HG03045 (cell line): ENCODE measurements at regions not wholly inside any gene's neighbourhood (a gene's known extent, or its start where the extent isn't known, plus 50 kb on each side); places are given as distances from the start of the nearest gene placed in this dataset.
"Not testable (repeated sequence)": the region's sequence is repeated elsewhere in the genome, so short reads cannot be mapped to it uniquely, and the experiment has no call there.

Source experiments
- ATAC-seq: cut with Tn5 transposase; IDR thresholded peaks from one replicate; pipeline ENCODE4 v1.9.1; 2021; ENCODE audit warnings: mild to moderate bottlenecking, moderate library complexity; ENCODE audit not compliant: unreplicated experiment

DNA sequence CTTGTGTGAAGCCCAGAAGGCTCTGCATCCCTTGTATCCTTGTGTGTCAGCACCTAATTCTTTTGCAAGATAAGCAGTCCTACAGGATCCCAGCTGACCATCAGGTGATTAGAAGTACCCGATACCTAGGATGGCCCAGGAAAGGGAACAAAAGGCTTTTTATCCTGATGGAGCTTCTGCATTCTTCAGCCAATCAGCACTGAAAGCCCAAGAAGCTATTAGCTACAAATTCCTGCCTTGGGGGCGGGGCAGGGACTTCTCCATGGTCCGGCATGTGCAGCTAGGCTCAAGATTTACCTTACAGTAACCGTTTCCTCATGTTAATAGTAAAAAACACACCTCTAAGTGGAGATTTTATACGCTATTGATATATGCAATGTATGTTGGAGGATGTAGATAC is 264.6 kb upstream of the THUMPD2 start:
- no peak for ATAC-seq

DNA sequence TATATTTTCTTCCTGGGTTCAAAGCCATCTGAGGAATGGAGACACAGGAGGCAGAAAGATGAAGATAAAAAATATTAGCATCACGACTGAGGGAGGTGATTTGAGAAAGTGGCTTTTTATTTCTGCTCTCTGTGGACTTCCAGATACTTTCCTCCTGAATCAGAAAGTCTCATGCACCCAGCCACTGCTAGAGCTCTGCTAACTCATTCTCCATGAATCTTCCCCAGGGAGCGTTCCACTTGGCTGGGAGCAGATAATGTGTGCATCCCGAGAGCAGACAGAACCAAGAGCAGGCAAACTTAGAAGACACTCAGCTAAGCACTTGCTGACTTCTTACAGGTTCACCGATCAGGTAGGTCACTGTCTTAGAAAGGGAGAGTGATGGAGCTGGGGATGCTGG is 264.1 kb upstream of the THUMPD2 start:
- no peak for ATAC-seq

DNA sequence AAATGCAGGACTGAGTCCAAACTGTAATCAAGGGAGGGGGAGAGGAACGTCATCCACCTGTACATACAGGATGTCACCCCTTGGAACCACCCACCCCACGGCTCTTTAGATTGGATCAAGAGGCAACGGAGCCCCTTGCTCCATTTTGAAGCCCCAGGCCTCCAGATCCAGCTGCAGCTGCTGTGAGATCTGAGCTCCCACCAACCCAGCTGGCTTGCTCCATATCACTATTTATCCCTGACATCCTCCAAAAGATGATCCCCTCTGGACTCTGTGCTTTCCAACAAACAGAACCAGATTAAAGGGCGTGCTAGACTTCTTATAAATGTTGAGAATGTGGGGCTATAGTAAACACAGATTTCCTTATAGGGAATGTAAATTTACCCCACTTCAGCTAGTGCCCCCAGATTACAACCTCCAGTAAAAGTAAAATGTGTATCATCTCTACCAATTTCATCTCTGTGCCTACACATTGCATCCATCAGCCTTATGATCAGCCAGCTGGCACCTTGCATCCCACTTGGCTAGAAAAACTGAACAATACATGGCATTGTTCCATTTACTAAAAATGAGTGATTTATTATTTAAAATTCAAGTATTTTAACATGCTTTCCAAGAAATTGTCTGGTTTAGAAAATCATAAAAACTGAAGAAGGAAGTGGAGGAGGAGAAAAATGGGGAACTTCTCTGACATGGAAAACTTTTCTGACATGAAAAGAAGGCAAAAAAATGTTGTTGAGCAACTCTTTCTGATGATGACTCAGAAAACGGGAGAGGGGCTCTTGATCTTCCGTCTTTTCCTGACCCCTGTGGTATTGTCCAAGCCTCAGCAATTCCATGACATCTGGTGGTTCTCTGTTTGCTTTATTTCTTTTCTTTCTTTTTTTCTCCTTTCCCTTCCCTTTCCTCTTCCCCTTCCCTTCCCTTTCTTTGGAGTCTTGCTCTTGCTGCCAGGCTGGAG is 262.6 kb upstream of the THUMPD2 start:
- ATAC-seq, result no peak

DNA sequence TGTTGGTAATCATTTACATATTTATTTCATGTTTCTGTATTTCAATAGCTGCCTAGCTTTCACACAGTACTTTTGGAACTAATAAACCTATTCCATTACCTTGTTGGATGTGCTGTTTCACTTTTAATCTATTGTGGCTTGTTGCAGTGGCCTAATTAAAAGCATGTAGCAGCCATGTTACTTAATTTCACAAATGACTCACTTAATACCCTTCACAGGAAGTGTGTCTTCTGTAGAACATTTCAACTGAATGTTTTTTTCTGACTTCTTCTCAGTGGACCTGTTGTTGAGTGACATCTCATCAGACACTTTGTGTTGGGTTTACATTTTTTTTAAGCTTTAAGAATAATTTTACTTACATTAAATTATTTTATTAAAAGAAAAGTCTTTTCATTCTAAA is 260.5 kb upstream of the THUMPD2 start:
- ATAC-seq, result no peak

DNA sequence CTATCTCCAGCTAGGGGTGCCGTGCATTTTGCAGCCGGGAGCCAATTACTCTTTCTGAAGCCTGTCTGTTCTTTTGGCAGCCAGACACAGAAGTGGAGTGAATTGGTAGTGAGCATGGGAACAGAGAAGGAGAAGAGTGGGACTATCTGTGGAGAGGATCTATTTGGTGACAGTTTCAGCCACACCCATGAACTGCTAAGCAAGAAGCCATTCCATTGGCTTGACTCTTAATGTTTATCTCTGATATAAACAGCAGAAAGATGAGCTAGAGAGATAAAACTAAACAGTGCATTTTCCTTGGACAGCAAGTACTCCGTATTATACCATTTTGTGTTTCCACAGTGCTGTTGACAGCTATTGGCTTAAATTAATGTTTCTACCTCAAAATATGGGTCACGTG is 259.6 kb upstream of the THUMPD2 start:
- ATAC-seq, result no peak

DNA sequence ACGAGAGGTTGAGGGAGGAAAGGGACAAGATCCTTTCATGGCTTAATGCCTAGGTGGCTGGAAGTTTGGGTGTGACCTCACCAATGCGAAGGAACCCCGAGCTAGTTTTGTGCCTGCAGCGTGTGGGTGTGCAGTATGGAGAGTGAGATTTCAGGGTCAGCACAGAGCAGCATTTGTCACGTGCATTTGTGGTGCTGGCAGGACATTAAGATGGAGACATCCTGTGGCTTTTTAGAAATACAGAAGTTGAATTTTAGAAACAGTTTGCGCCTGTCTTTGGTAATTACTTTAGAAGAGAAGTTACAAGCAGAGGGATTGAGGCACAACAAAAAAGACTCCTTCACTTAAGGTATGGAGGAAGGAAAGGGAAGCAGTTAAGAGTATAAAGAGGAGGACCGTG is 258.2 kb upstream of the THUMPD2 start:
- ATAC-seq, result no peak

DNA sequence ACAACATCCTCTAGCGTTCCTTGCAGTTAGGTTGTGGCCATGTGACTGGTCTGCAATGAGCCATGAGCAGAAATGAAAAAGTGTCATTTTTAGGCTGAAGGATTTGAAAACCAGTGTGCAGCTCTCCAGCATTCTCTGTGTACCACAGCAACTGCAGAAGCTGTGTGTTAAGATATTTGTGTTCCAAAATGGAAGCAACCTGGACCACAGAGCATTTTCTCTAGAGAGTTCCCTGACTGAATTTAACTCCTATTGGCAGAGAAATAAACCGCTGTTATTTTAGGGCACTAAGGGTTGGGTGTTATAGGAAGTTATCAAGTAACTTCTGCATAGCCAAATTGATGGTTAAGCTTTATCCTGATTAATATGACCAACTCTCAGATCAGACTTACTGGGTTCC is 257.2 kb upstream of the THUMPD2 start:
- no peak for ATAC-seq

DNA sequence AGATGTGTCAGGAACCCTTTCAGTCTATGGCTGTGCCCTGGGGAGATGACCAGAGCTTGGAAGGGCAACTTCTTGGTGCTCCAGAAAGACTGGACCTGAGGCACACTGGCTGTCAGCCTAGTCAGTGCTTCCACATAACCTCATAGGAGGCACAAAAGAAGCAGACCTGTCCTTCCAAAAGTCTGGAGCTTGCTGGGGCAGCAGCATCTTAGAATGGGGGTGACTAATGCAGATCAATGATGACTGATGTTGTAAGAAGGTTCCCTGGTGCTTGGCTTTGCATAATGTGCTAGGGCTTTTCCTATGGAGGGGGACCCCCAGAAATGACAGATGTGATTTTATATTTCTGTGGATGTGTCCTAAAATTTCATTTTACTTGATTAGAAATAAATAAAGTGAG is 255.7 kb upstream of the THUMPD2 start:
- no peak for ATAC-seq

DNA sequence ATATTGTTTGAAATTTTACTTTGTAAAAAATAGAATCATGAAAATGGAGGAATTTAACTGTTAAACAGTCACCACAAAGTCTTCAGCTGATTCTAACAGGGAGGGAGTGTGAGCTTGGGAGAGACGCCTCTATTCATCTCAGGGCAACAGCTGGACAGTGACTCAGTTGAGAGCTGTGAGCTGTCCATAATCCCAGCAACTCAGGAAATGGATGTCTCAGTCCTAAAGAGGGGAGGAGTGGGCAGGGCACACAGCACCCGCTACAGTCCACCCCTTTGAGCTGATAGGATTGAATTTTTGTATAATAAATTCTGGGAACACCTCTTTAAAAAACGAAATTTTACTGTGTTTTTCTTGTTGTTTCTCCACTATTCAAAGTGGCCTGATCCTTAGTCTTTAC is 255.1 kb upstream of the THUMPD2 start:
- ATAC-seq, result no peak

DNA sequence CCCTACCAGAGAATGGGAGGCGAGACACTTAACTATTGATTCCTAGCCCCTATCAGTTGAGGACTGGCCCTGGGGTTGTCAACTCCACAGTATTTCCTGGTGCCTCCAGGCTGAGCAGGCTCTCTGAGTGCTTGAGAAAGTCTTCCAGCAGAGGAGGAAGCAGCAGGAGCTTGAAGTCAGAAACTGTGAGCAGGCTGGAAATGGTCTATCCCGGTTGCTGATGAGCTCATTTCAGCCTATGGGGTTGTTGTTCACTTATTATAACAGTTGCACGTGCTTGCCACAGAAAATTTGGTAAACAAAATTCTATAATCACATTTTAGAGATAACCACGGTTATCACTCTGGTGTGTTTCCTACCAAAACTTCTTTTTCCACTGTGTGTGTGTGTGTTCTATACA is 254.7 kb upstream of the THUMPD2 start:
- ATAC-seq, result no peak

DNA sequence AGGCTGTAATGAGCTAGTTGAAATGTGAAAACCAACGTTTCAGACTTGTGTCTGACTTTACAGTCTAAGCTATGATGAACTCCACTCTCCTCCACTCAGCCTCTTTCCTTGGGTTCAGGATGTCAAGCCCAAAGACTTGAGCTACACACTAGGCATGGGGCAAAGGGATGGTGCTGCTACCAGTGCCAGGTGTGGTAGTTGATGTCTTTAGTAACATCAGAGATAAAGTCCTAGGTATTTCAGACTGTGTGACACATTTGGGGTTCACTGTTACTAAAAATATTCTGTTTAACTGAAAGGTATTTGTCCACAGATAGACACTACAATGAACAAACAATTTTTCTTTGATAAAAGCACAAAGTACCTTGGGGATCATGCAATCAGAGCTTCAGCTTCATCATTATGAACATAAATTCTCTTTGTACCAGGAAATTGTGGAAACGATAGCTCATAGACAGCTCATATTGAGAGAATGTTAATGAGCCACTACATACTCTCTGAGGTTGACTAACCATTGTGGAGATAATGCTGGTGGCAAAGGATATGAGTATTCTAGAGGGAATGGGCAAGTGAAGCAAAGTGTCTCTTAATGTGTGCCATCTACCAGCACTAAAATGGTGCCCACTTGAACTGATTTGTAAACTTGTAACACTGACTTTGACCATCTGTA is 253.7 kb upstream of the THUMPD2 start:
- no peak for ATAC-seq

DNA sequence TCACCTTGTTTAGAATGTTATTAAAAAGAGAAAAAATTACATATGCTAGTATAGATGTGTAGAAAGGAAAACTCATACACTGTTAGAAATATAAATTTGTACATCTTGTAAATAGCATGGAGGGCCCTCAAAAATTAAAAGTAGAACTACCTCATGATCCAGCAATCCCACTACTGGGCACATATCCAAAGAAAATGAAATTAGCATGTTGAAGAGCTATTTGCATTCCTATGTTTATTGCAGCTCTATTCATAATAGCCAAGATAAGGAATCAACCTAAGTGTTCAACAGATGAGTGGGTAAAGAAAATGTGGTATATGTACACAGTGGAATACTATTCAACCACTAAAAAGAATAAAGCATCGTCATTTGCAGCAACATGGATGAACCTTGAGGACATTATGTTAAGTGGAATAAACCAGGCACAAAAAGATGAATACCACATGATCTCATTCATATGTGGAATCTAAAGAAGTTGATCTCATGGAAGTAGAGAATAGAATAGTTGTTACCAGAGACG is 251.5 kb upstream of the THUMPD2 start:
- ATAC-seq, result no peak

DNA sequence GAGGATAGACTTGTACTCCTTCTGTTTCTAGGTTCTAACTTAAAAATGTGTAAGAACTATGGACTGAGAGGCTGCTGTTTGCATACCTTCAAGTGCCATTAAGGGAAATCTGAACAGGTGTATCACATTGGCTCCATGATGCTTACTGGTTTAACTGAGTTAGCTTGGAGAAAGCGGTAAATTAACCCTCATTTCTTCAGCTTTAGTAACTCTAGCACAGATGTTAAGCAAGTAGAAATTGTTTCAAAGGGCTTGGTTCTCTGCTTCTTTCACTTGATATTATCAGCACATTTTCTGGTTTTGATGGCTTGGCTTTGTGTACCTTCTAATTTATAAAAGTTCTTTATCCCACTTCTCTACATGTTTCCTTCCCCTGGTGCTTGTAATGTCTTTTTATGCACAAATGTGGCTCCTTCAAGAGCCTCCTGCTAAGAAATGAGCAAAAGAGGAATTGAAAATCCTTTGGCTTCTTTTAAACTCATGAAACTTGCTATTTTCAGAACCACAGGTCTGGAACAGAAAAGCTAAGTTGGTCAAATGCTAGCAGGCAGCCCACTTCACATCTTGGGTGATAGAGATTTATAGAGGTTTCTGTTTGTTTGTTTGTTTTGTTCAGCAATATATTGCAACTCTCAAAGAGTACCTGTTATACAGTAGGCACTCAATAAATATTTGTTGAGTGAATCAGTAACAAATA is 249.9 kb upstream of the THUMPD2 start:
- peak; percentile 61 for ATAC-seq

DNA sequence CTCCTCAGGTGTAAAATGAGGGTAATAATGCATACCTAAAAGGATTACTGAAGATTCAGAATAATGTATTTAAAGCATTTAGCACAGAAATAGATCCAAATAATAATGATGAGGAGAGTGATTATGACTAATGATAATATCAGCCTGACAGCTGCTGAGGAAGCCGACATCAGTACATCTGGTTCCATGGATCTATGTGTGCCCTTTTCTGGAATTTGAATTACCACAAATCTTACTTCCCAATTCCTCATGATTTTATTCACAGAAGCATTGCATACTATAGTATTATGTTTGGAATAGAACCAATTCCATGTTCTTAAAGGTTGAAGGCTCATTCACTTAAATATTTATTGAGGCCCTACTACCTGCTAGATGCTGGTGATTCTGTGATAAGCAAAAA is 248.9 kb upstream of the THUMPD2 start:
- no peak for ATAC-seq

DNA sequence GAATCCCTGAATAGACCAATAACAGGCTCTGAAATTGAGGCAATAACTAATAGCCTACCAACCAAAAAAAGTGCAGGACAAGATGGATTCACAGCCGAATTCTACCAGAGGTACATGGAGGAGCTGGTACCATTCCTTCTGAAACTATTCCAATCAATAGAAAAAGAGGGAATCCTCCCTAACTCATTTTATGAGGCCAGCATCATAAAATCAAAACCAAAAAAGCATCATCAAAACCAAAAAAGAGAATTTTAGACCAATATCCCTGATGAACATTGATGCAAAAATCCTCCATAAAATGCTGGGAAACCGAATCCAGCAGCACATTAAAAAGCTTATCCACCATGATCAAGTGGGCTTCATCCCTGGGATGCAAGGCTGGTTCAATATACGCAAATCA is 246.2 kb upstream of the THUMPD2 start:
- ATAC-seq, result not testable (repeated sequence)

DNA sequence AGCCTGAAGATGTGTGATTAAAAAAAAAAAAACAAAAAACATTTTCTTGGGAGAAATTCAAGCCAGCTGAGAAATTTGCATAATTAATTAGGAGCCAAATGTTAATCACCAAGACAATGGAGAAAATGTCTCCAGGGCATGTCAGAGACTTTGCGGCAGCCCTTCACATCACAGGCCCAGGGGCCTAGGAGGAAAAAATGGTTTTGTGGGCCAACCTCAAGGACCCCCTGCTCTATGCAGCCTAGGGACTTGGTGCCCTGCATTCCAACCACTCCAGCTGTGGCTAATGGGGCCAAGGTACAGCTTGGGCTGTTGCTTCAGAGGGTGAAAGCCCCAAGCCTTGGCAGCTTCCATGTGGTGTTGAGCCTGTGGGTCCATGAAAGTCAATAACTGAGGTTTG is 241.9 kb upstream of the THUMPD2 start:
- ATAC-seq, result no peak

DNA sequence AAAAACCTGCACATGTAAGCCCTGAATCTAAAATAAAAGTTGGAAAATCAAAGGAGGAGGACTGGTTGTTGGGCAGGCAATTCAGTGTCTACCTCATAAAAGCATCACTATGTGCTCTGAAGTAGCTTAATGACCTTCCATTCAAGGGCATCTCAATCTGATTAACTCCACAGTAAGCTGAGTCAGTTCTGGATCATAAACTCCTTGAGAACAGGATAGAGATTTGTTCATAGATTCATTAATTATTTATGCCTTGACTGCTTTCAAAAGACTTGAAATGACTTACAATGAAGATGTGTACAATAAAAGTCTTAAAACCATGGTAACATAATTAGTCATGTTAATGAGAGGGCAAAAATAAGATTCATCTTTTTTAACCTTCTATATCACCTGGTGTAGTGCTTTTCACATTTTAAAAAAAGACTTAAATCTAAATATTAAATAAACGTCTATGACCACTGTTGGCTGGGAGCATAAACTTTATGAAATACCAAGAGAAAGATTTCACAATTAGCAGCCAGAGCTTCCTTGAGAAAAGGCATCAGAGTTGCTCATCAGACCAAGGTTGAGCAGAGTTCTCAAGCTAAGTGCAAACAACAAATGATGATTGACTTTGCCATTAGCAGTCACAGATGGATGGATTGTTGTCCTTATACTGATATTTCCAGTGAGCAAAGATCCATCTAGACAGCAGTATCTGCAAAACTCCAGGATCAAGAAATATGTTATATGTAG is 237.3 kb upstream of the THUMPD2 start:
- ATAC-seq, result no peak

DNA sequence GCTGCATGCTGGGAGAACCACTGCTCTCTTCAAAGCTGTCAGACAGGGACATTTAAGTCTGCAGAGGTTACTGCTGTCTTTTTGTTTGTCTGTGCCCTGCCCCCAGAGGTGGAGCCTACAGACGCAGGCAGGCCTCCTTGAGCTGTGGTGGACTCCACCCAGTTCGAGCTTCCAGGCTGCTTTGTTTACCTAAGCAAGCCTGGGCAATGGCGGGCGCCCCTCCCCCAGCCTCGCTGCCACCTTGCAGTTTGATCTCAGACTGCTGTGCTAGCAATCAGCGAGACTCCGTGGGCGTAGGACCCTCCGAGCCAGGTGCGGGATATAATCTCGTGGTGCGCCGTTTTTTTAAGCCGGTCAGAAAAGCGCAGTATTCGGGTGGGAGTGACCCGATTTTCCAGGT is 234.9 kb upstream of the THUMPD2 start:
- not testable (repeated sequence) for ATAC-seq

DNA sequence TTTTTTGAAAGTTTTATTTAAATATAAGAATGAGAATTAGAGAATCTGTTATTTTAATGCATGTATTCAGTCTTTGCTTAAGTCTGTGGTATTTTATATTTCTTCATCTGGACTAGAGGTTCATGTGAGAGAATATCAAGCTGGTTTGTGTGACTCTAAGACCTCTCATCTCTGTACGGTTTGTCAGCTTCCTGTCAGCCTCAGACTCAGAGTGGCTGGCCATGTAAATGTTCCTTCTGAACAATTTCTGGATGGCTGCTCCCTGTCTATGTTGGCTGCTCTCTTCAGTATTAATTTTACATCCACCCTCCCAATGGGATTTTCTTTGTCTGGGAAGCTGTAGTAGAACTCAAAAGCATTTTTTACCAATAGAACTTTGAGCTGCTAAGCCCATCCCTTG is 225.3 kb upstream of the THUMPD2 start:
- ATAC-seq, result no peak

DNA sequence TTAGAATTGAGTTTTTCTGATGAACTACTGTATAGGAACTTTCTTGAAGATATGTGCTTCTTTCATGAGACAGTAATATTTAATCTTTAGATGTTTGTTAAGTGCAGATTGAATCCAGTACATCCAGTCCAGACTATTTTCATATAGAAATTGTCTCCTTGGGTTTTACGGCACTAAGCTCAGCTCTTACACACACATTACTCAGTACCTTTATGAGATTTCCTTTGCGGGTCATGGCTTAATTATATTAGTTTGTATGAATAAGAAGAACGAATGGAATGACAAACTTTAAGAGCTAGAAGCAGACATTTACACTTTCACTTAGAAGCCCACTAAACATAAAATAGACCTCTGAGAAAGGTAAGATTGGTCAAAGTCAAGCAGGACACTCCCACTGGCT is 223.3 kb upstream of the THUMPD2 start:
- ATAC-seq, result no peak

DNA sequence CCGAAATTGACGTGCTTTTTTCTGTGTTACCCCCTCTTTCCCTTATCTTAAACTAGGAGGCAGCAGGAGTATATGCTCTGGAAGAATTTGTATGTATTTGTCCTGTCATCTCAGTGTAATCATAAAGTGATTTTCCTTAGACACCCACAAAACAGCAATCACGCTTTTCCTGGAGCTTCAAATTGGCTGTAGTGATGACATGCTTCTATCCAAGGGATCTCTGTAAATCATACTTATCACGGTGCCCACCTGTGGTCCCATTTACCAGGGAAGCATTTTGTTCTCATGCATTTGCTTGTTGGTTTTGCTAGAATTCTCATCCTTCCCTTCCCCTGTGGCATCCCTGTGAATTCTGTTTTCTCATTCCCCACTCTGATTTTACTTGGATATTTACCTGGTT is 220.8 kb upstream of the THUMPD2 start:
- ATAC-seq, result no peak
